Thyroid gland (tissue), 4 donors: ENCODE measurements at regions not wholly inside any gene's neighbourhood (a gene's known extent, or its start where the extent isn't known, plus 50 kb on each side); places are given as distances from the start of the nearest gene placed in this dataset.

Source experiments
- CTCF ChIP-seq, 6 experiments: fragments of 200-600 bp in 3 of 6; fragments of 450-650 bp in 3 of 6; sonication (generic) in 3 of 6; IDR thresholded peaks; one replicate each; pipeline ENCODE4 v1.5.1; 2016 to 2019; ENCODE audit warnings: antibody characterized with exemption in 6 of 6, mild to moderate bottlenecking in 2 of 6, inconsistent platforms in 1 of 6, moderate library complexity in 1 of 6
- POLR2A ChIP-seq, 2 donors: fragments of 450-650 bp; IDR thresholded peaks; one replicate each; pipeline ENCODE4 v1.6.1; 2017; ENCODE audit warnings: antibody characterized with exemption in 2 of 2, mild to moderate bottlenecking in 2 of 2, moderate library complexity in 1 of 2

GRCh38 chr19:29010276-29010675, 202.7 kb downstream of the UQCRFS1 start:
- TF ChIP-seq CTCF (IDR thresholded peaks at IDR 0.05) (no peak), POLR2A (IDR thresholded peaks at IDR 0.05) (no peak)
